GM18868 (cell line): ENCODE measurements at regions not wholly inside any gene's neighbourhood (a gene's known extent, or its start where the extent isn't known, plus 50 kb on each side); places are given as distances from the start of the nearest gene placed in this dataset.

ENCODE experiments used
- ATAC-seq: cut with Tn5 transposase; IDR thresholded peaks from one replicate; pipeline ENCODE4 v1.9.1; 2021; ENCODE audit warnings: mild to moderate bottlenecking, moderate library complexity; ENCODE audit not compliant: unreplicated experiment

- ATAC-seq = no peak
Observed at GRCh38 chr4:140809676-140810075, 53.5 kb upstream of the TBC1D9 start.

- ATAC-seq = no peak
Observed at GRCh38 chr4:140808256-140808655, 52.1 kb upstream of the TBC1D9 start.

GRCh38 chr4:140807491-140808252 lies 51.5 kb upstream of the TBC1D9 start:
- ATAC-seq = peak; percentile 83

GRCh38 chr4:140806163-140806562 lies 50.0 kb upstream of the TBC1D9 start:
- peak; percentile 76 for ATAC-seq
